Sigmoid colon (tissue), 6 donors: ENCODE measurements at regions not wholly inside any gene's neighbourhood (a gene's known extent, or its start where the extent isn't known, plus 50 kb on each side); places are given as distances from the start of the nearest gene placed in this dataset.

ENCODE experiments used
- DNase-seq: peaks from one replicate; pipeline ENCODE4 v3.0.0-alpha.2; 2019
- H3K27ac ChIP-seq, 4 donors: fragments of 200-600 bp; sonication (generic); one replicate each; pipeline ENCODE4 v1.5.1; 2016 to 2019; ENCODE audit warnings: mild to moderate bottlenecking in 1 of 4
- H3K27me3 ChIP-seq, 3 donors: fragments of 200-600 bp; sonication (generic); one replicate each; pipeline ENCODE4 v1.5.1; 2019; ENCODE audit warnings: mild to moderate bottlenecking in 1 of 3
- H3K36me3 ChIP-seq, 4 donors: fragments of 200-600 bp; sonication (generic); one replicate each; pipeline ENCODE4 v1.5.1; 2016 to 2019
- H3K4me1 ChIP-seq, 4 donors: fragments of 200-600 bp; sonication (generic); one replicate each; pipeline ENCODE4 v1.5.1; 2017 to 2019
- H3K4me3 ChIP-seq, 4 donors: fragments of 200-600 bp; sonication (generic); one replicate each; pipeline ENCODE4 v1.5.1; 2017 to 2019; ENCODE audit warnings: mild to moderate bottlenecking in 2 of 4, moderate library complexity in 1 of 4
- H3K9me3 ChIP-seq, 4 donors: fragments of 200-600 bp in 3 of 4; sonication (generic) in 3 of 4; one replicate each; pipeline versions ENCODE4 v1.5.1 to v1.6.1; 2013 to 2019
- EP300 ChIP-seq, 4 donors: sonication (generic); formaldehyde crosslinking; IDR thresholded peaks; one replicate each; pipeline ENCODE4 v1.6.1; 2017; ENCODE audit warnings: antibody characterized with exemption in 4 of 4
- POLR2A ChIP-seq, 2 donors: fragments of 450-650 bp; IDR thresholded peaks; one replicate each; pipeline ENCODE4 v1.6.1; 2016; ENCODE audit warnings: antibody characterized with exemption in 2 of 2, mild to moderate bottlenecking in 2 of 2, moderate library complexity in 2 of 2
- POLR2AphosphoS5 ChIP-seq, 4 donors: sonication (generic); formaldehyde crosslinking; IDR thresholded peaks; one replicate each; pipeline ENCODE4 v1.6.1; 2017; ENCODE audit warnings: antibody characterized with exemption in 4 of 4
- WGBS, 2 donors: extraction: QIAGEN DNeasy Blood & Tissue Kit; methylation state at CpG; one replicate each; pipeline ENCODE4 v1.1.7; 2013; 5-methylcytosine and 5-hydroxymethylcytosine counted together
- intact Hi-C: fragments of 100-400 bp; cut with DNase I; formaldehyde crosslinking; loops from one replicate; pipeline ENCODE4 v1.15.1; 2023
- TF ChIP-seq, protein P1 (sequence below), 4 experiments: fragments of 450-650 bp in 3 of 4; fragments of 200-600 bp in 1 of 4; IDR thresholded peaks; one replicate each; pipeline ENCODE4 v1.5.1; 2016 to 2019; ENCODE audit warnings: antibody characterized with exemption in 4 of 4, mild to moderate bottlenecking in 3 of 4, moderate library complexity in 2 of 4
- donor health status: healthy with polysubstance abuse.
- donor health status: healthy.

DNA sequence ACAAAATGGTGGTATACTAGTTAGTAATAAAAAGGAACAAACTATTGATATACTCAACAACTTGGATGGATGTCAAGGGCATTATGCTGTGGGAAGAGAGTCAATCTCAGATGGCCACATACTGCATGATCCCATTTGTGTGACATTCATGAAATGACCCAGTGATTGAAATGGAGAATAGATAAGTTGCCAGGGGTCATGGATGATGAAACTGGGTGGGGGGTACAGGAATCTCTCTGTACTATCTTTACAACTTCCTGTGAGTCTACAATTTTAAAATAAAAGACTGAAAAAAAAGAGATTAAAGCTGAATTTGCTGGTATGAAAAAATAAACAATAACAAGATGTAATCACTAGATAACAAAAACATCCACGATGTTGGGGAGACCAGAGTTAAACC lies 70.5 kb upstream of the CDYL2 start:
- no peak for DNase-seq
- Histone ChIP-seq H3K27me3 (no peaks in the 10 kb centered on the region), H3K9me3 (no peaks in the 10 kb centered on the region), H3K4me1 (no peaks in the 10 kb centered on the region), H3K36me3 (no peaks in the 10 kb centered on the region), H3K4me3 (no peak overlapping the region), H3K27ac (no peak overlapping the region)
- intact Hi-C loops, result no loop called here
- WGBS, 2 donors, result 21 to 49% methylated on average over 1 of the region's 1 CpG
- TF ChIP-seq POLR2A (IDR thresholded peaks at IDR 0.05) (no peak), POLR2AphosphoS5 (IDR thresholded peaks at IDR 0.05) (no peak), EP300 (IDR thresholded peaks at IDR 0.05) (no peak)
- TF ChIP-seq, protein P1, sequence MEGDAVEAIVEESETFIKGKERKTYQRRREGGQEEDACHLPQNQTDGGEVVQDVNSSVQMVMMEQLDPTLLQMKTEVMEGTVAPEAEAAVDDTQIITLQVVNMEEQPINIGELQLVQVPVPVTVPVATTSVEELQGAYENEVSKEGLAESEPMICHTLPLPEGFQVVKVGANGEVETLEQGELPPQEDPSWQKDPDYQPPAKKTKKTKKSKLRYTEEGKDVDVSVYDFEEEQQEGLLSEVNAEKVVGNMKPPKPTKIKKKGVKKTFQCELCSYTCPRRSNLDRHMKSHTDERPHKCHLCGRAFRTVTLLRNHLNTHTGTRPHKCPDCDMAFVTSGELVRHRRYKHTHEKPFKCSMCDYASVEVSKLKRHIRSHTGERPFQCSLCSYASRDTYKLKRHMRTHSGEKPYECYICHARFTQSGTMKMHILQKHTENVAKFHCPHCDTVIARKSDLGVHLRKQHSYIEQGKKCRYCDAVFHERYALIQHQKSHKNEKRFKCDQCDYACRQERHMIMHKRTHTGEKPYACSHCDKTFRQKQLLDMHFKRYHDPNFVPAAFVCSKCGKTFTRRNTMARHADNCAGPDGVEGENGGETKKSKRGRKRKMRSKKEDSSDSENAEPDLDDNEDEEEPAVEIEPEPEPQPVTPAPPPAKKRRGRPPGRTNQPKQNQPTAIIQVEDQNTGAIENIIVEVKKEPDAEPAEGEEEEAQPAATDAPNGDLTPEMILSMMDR (IDR thresholded peaks at IDR 0.05), result no peak

DNA sequence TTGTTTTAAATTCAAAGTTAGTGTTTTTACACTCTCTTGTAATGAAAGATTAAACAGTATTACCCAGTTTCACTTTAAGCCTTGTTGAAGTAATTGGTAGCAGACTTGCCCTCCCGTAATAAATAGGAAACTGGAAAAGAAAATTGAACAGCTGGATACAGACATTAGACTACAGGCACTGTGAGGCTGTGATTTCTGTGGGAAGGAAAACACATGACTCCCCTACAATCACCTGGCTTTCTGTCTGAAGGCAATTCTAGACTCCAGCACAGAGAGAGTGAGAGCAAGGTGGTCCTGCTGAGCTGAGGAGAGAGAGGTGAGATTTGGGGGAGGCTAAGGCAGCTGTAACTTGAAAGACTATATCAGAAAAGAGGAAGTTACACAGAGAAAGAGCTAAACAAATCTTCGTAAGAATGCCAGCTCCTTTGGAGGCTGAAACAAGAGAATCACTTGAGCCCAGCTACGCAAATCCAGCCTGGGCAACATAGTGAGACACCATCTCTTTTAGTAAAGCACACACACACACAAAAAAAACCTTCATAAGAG lies 57.8 kb upstream of the CDYL2 start:
- Histone ChIP-seq H3K27ac (no peak overlapping the region), H3K27me3 (no peaks in the 10 kb centered on the region), H3K4me1 (no peaks in the 10 kb centered on the region), H3K4me3 (no peak overlapping the region), H3K9me3 (peaks cover 0 to 3% (median 0%) of the 10 kb centered on the region in 4 donors), H3K36me3 (no peaks in the 10 kb centered on the region)
- WGBS, 2 donors, result 37 to 41% methylated on average over 3 of the region's 3 CpGs
- intact Hi-C loops, result no loop called here
- no peak for DNase-seq
- no peak for TF ChIP-seq POLR2AphosphoS5 (IDR thresholded peaks at IDR 0.05)
- no peak for TF ChIP-seq POLR2A (IDR thresholded peaks at IDR 0.05)
- TF ChIP-seq EP300 (IDR thresholded peaks at IDR 0.05), result no peak
- TF ChIP-seq, protein P1 (IDR thresholded peaks at IDR 0.05), result no peak
